ENCODE measurements at regions not wholly inside any gene's neighbourhood (a gene's known extent, or its start where the extent isn't known, plus 50 kb on each side); places are given as distances from the start of the nearest gene placed in this dataset.

- TF ChIP-seq EZH2 (IDR thresholded peaks at IDR 0.05; ENCODE audit: borderline replicate concordance, low read length) (no peak), CTCF (conservative IDR thresholded peaks at IDR 0.05 in 1 of 2, IDR thresholded peaks at IDR 0.05 in 1 of 2; ENCODE audit: extremely low read depth in 1 of 2, insufficient read depth in 1 of 2, low read depth in 1 of 2, low read length in 2 of 2) (no peak)
These were observed 1629.2 kb upstream of the ADGRL3 start for GRCh38 chr4:59570860-59571476.

Data from mammary epithelial cell (primary cell).